HG02571 (cell line): ENCODE measurements at regions not wholly inside any gene's neighbourhood (a gene's known extent, or its start where the extent isn't known, plus 50 kb on each side); places are given as distances from the start of the nearest gene placed in this dataset.

ENCODE experiments used
- ATAC-seq: cut with Tn5 transposase; IDR thresholded peaks from one replicate; pipeline ENCODE4 v1.9.1; 2021; ENCODE audit warnings: mild to moderate bottlenecking, moderate library complexity; ENCODE audit not compliant: unreplicated experiment

DNA sequence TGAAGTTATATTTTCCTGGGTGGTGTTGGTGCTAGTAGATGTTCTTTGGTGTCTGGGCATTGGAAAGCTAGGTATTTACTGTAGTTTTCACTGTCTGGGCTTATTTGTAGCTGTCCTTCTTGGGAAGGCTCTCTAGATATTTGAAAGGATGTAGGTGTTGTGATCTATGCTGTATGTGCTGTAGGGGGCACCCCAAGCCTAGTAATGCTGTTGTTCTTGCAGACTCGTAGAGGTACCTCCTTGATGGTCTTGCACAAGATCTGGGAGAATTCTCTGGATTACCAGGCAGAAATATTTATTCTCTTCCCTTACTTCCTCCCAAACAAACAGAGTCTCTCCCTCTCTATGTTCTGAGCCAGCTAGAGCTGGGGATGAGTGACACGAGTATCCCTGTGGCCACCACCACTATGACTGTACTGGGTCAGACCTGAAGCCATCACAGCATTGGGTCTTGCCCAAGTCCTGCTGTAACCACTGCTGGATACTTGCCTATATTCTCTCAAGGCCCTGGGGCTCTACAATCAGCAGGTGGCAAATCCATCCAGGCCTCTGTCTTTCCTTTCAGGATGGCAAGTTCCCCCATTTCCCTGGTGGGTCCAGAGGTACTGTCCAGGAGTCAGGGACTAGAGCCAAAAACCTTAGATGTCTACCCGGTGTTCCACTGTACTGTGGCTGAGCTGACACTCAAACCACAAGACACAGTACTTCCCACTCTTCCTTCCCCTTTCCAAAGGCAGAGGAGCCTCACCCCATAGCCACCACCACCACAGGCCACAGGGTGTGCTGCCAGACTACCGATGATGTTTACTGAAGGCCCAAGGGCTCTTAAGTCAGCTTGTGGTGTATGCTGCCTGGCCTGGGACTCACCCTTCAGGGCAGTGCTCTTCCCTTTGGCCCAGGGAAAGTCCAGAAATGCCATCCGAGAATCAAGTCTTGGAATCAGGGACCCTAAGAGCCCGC lies 195.2 kb upstream of the DPPA4 start:
- no peak for ATAC-seq

DNA sequence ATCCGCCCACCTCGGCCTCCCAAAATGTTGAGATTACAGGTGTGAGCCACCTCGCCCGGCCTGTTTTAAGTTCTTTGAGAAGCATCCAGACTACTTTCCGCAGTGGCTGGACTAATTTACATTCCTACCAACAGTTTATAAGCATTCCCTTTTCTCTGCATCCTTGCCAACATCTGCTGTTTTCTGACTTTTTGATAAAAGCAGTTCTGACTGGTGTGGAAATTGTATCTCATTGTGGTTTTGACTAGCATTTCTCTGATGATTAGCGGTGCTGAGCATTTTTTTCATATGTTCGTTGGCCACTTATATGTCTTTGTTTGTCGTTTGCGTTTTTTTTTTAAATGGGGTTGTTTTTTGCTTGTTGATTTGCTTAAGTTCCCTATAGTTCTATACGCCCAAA lies 208.4 kb upstream of the DPPA4 start:
- ATAC-seq, result no peak

DNA sequence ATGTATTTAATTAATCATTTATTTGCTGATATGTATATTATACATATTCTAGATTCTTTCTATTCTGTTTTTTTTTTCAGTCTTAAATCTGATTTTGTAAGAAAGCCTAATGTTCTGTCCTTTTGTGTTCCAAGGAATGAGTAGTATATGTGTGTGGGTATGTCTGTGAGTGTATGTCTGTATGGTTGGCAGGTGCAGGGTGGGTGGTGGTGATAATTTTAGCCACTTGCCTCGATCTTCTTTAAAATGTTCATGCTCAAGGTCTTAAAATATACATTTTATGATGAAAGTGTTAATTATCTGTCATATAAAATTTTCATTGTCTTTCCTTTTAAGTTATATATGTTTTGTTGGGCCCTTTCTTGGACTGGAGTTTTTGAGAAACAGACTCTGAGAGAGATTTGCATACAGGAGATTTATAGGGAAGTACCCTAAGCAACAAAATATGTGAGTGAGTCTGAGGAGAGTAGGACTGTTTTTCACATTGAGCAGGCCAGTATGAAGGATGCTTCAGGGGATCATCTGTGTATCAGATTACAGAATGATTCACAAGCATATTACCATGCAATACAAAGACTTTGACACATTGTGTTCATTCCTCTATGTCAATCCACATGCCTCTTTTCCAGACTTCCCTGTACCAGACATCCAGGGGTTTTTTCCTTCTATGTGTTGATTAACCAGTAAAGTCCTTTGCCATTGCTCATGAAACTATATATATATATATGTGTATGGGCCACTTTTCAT lies 211.0 kb upstream of the DPPA4 start:
- ATAC-seq, result no peak

DNA sequence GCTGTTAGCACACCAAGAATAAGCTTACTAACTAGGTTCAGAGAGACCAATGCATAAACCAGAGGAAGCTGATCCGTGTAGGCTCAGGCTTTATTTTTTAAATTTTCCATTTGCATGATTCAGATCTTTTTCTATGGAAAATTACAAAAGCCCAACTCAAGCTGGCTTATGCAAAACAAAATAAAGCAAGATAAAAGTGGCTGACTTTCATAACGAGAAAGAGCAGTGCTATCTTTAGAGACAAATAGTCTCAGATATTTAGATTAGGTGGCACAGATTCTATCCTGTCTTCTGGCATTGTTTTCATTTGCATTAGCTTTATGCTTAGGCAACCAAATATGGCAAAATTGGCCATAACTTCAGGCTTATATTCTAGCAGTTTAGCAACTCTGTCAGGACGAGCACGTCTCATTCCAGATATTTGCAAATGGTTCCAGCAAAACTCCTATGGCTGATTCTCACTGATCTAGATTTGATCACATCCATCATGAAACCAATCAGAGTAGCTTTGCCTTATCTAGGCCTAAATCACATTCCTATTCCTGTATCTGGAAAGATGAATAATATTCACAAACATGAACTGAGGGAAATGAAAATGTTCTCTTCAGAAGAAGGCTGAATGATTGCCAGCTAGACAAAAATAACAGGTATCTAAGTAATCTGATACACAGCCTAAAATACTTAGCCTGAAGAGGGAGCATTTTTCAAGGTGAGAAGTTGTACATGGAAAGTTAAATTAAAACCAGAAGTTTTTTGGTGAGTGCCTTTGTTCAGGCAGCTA lies 216.4 kb upstream of the DPPA4 start:
- ATAC-seq, result no peak

DNA sequence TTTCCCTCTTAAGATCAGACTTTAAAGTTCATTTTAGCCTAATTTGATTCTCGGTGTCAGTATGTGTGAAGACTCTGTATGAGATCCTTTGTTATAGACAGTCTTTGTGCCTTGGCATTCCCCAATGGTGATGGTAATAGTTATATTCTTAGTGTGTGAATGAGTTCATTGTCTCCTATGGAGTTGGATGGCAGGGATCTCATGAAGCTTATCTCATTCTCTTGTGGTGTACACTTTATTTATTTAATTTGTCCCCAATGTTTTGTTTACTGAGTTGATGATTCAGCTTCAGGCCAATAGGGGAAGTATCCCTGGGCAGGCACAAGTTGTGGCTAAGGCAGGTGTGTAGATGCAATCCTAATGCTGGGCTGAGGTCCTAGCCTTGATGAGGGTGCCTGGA lies 222.0 kb upstream of the DPPA4 start:
- ATAC-seq, result no peak

DNA sequence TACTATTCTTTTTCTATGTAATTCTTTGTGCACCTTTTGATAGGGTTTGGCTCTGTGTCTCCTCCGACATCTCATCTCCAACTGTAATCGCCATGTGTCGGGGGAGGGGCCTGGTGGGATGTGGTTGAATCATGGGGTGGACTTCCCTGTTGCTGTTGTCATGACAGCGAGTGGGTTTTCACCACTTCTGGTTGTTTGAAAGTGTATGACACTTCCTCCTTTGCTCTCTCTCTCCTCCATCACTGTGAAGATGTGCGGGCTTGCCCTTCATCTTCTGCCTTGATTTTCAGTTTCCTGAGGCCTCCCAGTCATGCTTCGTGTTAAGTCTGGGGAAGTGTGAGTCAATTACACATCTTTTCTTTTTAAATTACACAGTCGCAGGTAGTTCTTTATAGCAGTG lies 225.8 kb upstream of the DPPA4 start:
- ATAC-seq, result no peak

DNA sequence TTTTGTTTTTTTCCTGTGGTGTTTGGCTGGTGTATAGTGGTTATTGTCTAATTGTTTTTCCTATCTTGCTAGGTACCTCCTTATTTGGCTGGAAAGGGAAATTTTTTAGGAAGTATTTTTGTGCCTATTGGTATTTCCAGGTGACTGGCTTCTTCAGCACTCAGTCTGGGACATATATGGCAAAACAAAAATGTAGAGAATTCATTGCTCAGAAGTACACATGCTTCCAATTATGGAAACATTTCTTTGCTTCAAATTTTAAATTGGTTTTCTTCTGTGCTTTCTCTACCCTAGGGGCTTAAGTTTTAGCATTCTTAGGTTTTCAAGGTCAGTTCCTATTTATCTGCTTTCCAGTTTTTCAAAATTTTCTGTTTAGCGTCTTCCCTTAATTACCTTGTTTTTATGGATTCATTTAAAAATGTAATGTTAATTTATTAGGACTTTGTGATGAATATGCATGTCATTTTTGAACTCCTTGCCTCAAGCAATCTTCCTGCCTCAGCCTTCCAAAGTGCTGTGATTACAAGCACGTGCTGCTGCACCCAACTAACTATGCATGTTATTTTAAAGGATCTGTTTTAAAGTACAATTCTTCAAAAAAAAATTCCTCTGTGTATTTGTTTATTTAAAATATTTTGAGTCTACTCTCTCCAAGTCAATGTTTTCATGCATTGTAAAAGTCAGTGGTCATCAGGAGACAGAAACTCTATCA lies 231.9 kb upstream of the DPPA4 start:
- no peak for ATAC-seq

DNA sequence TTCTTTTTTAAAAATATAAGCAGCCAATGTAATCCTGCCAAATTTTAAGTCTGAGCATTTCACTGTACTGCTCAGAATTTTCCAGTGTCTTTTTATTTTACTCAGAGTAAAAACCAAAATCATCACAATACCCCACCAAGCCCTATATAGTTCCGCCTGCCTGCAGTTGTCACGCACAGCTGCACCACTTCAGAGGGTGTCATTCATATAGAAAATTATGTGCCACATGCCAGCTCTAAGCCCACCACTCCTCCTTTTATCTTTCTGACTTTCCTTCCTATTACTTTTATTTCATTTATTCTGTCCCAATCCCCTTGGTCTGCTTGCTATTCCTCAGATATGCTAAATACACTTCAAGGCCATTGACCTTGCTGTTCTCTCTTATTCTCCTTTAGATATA lies 233.1 kb upstream of the DPPA4 start:
- no peak for ATAC-seq

DNA sequence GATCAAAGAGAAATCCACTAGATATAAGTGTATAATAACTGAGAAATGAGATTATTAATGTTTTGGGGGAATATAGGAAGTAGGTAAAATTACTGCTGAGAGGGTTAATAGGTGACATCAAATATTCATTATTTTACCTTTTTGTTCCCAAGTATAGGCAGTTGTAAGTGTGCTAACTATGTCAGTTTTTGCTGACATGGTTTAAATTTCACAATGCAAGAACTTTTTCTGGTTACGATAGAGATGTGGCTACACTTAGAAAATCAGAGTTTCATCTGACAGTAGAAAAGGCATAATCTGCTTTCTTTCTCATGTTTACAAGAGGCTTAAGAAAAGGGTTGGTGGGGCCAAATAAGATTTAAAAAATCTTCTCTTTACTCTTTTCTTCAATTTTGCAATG lies 235.0 kb upstream of the DPPA4 start:
- ATAC-seq, result no peak

DNA sequence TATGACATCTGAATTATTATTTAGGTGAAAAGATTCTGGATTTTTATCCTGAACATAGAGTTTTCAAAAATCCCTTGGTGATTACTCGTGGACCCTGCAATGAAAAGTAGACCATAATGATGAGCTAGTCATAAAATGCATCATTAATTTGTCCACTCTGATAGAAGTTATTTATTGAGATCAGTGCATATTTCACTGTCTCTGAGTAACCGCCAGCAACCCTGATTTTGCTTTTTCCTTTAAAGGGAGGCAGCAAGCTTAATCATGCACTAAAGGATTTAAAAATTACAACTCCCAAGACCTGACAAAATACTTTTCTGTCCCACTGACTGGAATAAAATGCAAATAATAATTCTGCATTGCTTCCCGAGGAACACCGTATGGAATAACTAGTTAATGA lies 259.6 kb upstream of the DPPA4 start:
- ATAC-seq, result no peak

DNA sequence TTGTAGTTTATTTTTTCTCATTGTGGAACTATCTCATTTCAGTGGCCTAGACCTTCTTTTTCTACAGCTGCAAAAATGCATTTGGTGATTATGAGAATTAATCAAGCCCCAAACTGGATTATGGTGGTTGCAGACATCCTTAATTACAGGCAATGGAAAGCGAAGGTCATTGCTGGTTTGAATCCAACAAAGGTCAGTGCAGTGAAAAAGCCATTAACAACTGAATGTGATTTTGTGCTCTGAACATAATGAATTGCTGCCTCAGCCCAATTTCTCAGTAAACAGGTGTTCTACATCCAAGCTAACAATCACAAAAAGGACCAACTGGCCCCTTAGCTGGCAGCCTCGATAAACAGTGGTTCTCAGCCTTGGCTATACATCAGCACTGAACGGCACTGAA lies 260.1 kb upstream of the DPPA4 start:
- no peak for ATAC-seq

DNA sequence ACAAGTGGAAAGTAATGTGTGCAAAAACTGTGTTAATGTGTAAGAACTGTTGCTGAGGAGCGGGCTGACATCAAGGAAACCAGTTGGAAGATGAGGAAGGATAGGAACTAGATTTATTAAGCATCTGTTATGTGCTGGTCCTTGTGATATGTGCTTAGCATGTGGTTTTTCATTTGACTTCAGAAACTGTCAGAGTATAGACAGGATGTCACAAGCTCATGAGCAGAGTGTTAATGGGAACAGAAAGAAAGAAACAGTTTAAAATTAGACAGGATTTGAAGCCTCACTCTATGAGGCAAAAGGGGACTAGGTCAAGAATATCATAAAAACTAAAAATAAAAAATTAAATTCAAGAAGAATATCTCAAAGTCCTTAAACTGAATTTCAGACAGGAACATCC lies 270.6 kb upstream of the DPPA4 start:
- no peak for ATAC-seq

DNA sequence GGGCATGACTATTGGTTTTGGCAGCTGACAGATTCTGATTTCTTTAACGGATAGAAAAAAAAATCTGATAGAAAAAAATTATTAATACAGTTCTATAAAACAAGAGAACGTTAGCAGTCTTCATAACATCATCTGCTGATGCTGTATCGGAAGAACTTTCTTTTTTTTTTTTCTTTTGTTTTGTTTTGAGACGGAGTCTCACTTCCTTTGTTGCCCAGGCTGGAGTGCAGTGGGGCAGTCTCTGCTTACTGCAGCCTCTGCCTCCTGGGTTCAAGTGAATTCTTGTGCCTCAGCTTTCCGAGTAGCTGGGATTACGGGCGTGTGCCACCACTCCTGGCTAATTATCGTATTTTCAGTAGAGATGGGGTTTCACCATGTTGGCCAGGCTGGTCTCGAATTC lies 271.2 kb upstream of the DPPA4 start:
- ATAC-seq, result no peak

DNA sequence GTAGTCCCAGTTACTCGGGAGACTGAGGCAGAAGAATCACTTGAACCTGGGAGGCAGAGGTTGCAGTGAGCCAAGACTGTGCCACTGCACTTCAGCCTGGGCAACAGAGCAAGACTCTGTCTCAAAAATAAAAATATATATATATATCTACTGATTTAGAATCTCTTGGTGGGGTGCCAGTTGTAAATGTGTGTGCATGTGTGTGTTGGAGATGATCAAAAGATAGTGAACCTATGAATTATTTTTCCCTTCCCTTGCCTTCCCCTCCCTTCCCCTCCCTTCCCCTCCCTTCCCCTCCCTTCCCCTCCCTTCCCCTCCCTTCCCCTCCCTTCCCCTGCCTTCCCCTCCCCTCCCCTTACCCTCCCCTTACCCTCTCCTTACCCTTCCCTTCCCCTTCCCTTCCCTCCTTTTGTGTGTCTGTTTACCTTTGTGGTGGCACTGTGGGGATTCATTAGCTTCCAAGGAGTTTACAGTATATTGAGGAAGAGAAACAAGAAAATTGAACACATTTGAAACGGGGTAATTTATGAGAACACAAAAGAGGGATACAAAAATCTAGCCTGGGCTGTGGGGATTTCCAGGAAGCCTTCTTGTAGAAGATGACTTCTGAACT lies 281.5 kb upstream of the DPPA4 start:
- no peak for ATAC-seq

DNA sequence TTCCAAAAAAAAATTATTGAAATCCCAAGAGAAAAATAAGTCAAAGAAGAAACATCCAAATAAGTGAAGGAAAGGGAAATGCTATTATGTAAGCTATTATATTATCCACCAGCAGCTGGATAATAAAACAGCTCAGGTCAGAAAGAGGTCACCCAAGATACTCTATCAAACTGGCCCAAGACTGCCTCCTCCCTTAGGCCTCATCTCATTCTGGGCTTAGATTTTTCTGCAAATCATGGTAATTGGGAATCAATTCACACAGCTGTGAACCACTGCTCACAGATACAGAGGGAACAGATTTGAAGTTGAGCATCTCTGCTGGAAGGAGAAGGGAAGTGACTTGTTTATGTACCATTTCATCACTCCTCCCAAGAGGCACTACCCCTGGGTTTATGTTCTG lies 294.6 kb upstream of the DPPA4 start:
- no peak for ATAC-seq

DNA sequence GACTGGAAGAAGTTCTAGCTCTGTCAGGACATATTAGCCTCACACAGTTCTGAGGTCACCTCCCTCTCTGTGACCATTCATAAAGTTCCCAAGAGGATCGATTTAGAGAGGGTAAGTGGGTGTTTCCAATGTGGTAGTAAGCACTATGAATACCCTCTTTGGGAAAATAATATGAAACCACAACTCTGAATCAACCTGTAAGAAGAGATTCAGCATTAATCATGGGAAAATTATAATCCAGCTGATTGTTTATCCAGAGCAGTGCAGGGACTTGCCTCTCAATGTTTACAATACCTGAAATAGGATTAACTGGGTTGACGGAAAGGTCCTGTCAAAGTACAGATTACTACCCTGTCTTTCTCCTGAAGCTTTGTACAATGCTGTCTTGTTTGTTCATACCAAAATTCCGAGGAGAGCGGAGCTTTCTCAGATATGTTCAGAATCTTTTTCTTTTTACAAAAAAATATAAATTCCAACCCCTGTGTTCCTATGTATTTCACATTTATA lies 302.9 kb upstream of the DPPA4 start:
- no peak for ATAC-seq

DNA sequence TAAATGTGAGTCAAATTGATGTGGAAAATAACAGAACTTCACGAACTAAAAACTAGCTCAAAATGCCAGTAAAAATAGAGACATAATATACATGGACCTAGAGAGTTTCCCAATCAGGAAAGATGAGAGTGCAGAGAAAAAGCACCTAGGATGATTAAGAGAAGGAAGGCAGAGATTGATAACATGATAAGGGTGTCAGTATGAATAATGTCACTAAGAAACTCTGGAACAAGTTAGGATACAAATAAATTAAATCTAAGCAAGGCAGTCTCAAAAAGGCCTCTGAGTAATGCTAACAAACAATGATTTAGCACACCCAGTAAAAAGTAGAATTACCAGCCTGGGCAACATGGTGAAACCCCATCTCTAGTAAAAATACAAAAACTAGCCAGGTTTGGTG lies 304.7 kb upstream of the DPPA4 start:
- ATAC-seq, result no peak

DNA sequence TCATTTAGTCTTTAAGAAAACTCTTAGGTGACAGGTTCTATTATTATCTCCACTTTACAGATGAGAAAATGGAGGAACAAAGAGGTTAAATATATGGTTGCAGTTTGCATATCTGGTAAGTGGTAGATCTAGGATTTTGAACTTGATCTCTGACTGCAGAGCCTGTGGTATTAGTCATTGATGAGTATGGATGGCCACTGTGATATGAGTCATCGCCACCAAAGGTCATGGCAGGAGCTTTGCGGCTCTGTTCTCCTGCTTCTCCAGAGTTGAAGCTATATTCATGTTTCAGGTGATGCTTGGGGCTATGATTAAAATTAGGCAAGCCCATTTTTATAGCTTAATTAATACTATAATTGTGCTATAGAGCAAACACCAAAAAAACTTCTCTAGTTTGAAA lies 306.2 kb upstream of the DPPA4 start:
- ATAC-seq, result no peak

DNA sequence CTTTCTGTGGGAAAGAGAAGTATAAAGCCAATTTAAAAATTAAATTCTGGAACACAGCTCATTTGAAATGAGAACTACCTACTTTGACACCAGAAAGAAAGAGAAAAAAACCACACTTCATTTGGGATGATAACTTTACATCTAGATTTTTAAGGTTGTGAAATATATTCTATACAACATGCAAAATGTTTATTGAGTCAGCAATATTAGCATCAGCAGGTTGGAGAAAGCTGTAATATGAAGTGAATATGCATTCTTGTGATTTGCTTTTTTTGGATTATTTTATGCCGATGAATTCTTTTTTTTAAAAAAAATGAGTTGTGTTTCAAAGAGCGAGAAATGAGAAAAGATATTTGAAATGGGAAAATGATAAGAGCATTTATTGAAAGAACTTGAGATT lies 307.0 kb upstream of the DPPA4 start:
- ATAC-seq, result no peak

DNA sequence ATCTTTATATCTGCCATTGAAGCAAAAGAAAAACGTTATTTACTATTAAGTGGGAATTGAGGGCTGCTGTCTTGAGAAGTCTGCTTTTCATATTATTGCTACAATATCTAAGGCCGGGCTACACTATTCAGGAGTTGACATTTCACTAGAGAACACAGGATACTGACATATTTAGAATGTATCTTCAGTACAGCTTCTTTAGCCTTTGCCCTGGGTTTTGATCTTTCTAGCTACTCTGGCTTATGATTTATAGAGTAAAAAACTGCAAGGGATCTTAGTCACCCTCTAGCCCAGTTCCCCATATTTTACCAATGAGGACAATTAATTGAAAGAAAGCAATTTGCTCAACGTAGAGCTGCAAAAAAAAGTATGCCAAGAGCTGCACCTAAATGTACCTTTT lies 307.4 kb upstream of the DPPA4 start:
- no peak for ATAC-seq
